ENCODE measurements at regions not wholly inside any gene's neighbourhood (a gene's known extent, or its start where the extent isn't known, plus 50 kb on each side); places are given as distances from the start of the nearest gene placed in this dataset.
A peak's percentile ranks its signal among the peaks of the same experiment; 100 is the strongest.
"Not testable (repeated sequence)": the region's sequence is repeated elsewhere in the genome, so short reads cannot be mapped to it uniquely, and the experiment has no call there.

GRCh38 chr2:182477774-182478173 is 50.9 kb upstream of the PDE1A start:
- no peak for DNase-seq

GRCh38 chr2:182481676-182482075 is 54.8 kb upstream of the PDE1A start:
- no peak for DNase-seq

DNA sequence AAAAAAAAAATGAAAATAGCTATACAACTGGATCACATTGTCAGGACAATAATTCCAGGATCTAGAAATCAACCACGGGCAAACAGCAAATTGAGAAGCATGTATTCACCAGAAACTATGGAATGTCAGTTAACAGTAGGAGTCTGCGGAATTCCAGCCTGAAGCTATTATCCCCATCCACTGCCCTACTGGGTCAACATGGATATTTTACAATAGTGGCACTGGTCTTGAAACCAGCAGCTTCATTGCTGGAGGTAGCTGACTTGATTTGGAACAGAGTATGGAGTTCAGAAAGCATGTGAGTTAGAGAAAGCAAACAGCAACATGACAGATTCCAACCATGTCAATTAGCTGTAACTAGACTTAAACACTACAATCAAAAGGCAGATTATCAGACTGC is 55.7 kb upstream of the PDE1A start:
- DNase-seq: no peak

- DNase-seq: no peak
These were observed 69.8 kb upstream of the PDE1A start for GRCh38 chr2:182496596-182496995.

DNA sequence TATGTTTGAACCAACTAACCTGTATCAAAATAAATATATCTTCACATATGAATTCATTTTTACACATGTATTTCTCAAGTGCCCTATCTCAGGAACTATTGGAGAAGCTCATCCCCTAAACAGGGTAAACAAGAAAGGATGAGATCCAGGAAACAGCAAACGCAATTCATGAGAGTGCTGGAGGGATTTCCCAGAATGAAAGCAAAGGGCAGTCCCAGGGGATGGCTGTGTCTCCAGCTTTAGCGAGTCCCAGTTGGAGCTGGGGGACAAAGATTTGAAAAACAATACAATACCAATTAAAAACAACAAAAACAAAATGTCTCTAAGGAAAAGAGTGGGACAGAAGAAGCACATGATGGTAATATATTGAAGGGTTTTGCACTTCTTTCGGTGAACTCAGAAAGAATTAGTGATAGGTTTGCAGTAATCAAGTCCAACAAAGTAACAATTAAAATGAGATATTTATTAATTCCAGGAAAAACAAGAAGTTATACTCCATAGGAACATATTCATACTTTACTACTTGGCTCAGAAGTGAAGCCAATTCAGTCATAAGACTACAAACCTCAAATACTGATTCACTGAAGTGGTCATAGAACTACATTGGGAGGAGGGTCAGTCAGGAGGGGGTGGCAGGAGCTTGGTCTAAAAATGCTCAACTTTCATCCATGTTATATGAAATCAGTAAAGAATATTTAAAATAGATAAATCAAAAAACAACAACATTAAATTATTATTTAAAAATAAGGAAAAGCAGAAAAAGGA is 73.1 kb upstream of the PDE1A start:
- no peak for DNase-seq

DNA sequence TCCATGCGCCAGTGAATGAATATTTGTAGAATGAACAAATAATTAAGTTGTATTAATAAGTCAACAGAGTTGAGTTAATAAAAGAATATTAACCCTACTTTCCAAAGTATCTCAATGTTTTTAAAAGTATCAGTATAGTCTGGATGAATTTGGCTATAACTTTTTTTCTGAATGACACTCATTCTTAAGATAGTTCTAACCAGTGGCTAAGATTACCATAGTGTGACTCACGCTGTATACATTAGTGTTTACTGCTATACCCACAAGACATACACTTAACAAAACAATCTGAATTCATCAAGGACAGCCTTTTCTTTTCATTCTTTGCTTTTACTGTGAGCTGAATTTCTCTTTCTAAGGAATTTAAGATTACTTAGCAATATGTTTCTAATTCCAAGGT is 77.0 kb upstream of the PDE1A start:
- no peak for DNase-seq

DNA sequence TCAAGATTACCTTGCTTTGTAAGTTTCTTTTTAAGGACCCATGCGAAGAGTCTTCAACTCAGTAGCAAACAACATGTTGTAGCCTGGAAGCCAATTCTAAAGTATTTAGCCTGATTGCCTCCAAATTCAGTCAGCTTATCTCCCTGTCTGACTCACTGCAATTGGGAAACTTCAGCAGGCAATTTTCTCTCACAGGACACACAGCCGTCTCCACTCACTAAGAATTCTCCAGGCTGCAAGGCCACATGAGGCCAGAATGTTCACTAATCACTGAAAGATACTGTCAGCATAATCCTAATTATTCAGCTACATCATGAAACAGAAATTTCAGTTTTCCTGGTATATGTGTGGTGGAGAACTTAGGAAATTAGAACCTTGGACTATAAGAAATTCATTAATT is 78.1 kb upstream of the PDE1A start:
- DNase-seq: no peak

GRCh38 chr2:182506606-182507005 is 79.8 kb upstream of the PDE1A start:
- DNase-seq: peak; percentile 62

DNA sequence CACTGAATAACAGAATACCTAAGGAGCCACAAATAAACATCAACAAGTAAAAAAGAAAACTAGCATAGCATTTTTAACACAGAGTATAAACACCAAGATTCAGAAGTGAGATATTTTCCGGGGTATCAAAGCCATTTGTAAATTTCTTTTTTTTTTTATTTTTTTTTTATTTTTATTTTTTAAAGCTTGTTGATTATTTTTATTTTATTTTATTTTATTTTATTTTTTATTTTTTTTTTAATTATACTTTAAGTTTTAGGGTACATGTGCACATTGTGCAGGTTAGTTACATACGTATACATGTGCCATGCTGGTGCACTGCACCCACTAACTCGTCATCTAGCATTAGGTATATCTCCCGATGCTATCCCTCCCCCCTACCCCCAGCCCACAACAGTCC is 81.7 kb upstream of the PDE1A start:
- DNase-seq: not testable (repeated sequence)

DNA sequence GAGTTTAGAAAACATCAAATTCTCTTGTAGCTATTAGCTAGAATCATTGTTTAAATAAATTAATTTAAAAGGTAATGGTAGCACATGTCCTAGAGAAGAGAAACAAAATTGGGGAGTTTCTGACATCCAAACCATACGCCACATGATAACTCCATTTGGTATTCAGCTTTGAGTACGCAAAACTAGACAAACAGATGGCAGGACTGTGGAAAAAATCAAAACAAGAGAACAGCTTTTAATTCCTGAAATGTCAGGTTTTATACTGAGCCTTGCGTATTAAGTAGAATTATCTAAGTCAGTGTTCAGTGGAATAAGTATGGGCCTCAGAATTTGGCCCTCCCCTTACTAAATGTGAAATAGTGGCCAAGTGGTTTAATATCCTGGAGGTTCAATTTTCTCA is 82.4 kb upstream of the PDE1A start:
- DNase-seq: no peak

DNA sequence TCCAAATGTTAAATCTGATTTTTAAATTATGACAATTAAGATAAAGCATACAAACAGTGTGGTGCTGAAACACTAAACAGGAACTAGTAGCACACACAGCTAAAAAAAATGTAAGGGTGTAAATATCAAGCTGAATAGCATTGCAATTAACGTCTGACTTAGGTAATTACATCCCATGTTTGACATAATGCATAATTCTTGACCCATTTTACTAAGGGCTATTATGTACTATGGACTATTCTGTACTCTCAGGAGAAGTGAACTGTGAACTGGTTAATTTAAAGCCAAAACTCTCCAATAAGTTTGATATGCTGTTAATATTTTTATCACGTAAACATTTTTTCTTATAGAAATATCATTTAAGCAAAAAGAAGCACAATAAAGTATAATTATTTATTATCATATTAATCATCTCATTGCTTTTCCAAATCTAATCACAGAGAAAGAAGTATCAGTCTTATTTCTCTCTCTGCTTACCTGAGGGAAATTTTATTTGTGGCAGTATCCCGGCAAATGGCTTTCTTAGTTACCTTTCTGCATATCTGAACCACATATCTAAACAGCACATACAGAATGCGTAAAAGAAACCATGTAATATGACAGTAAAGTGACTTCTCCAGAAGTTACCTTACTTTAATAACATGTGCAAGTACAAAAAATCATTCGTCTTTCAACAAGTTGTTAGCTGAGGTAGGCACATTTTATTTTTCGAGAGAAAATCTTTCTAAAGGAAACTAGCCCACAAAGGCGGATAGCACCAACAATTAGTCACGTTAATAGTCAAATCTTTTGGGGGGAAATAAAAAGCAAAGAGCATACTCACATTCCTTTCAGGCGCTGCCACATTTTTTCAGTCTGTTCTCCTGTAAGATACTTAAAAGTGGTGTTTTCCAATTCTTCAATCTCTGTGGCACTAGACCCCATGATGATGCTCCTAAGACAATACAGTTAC is 94.9 kb upstream of the PDE1A start:
- DNase-seq: peak; percentile 78

DNA sequence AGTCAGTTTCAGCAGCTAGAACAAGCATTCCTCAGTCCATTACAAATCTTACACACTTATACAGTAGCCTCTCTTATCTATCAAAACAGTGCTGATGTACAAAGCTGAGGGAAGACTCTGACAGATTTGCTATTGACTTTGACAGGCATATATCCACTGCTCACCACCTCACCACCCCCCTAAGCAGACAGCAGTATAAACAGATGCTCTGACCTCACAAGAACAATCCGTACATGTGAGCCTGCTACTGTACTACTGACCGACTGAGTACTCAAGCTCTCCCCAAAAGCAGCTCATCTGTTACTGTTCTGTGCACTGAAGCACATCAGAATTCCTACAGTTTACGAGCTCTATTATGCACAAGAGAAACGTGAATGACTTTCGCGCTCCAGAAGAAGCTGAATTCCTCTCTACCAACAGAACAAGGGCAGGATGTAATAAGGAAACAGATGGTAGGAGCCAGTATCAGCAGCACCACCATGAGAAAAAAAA is 95.6 kb upstream of the PDE1A start:
- peak; percentile 90 for DNase-seq

GRCh38 chr2:182522972-182523473 is 96.2 kb upstream of the PDE1A start:
- peak; percentile 90 for DNase-seq

- no peak for DNase-seq
These were observed 103.8 kb upstream of the PDE1A start for GRCh38 chr2:182530636-182531035.

- no peak for DNase-seq
These were observed 113.4 kb upstream of the PDE1A start for GRCh38 chr2:182540252-182540651.

GRCh38 chr2:182541268-182541667 is 114.4 kb upstream of the PDE1A start:
- DNase-seq: no peak

DNA sequence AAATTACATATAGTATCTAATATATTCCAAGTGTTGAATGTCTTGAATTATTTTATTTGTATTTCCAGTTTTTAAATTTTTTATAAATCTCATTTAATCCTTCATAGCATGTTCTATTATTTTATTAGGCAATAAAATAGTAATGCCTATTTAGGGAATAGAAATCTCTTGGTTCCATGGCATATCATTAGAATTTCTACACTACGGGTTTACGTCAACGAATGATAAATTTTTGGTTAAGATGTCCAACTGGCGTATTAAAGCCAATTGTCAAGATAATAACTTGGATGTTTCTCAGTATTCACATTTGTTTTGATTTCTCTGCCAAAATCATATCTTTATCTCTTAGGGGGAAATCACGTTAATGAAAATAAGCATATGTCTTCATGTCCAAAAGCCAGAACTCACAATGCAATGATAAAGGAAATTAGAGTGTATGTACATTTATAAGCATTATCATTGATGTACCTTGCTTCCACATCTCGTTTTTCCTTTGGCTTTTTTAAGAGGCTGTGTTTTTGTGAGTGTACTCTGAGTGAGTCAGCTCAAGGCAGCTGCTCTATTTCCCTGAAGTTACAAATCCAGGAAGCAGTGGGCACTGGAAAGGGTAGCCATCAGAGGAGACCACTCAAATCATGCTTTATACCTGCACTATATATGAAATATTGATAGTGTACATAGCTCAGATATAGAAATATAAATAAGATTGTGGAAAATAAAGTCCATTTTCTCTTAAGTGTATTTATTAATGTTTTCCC is 115.8 kb upstream of the PDE1A start:
- no peak for DNase-seq

DNA sequence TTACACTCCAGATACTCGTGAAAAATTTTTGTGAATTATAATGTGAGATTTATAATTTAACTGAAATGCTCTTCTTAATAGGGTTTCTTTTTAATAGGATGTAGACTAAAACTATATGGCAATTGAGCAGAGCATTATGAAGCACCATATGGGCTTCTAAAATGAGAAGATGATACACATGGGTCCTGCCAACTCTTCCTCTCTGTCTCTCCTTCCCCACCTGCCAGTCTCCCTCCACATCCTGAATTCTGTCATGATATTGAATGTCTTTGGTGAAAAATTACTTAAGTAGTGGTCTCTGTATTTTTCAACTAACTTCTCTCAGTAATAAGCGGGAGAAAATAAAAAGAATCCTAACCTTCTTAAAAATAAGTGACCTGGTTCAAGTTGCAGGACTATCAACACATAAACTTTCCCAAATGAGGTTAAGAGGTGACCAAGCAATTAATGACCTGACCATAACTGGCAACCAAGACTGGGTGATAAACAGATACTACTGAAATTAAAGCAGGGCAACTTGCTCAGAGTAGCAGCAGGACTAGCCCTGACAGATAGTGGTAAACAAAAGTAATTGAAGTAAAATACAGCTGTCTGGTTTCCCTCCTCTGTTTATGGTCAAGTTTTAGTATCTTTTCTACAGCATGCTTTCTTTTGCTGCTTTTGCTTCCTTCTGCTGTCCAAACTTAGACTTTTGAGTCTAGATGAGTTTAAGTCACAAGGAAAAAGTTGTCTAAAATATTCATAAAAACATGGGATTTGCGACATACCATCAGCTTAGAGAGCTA is 117.1 kb upstream of the PDE1A start:
- DNase-seq: no peak

DNA sequence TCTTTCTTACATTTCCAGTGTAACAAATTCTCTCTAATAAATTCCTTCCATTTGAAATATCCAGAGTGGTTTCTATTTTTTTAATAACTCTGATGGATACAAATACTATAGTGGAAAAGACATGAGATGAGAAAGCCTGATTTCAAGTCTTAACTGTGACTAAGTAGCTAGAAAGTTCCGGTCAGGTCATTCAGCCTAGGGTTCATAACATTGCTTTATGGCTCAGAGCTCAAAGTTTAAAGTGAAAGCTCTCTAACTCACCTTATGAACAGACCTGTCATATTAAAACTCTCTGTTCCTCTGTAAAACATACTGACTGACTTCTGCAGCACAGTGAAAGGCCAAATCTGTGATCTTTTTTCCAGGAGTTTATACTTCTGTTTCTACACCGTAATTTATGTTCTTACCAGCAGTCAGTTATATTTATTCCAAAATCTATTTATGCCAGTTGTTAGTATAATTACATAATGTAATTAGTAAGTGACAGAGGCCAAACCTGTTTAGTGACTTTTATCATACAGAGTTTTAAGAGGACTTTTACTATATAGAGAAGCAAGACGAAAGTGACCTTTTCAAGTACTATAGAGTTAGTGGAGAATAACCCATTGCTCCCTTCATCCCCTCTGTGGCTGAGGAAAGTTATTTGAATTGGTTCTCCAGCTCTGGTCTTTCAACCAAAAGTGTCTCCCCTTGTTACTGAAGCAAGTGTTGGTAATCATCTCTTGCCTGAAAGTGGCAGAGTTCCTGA is 118.8 kb upstream of the PDE1A start:
- DNase-seq: no peak

DNA sequence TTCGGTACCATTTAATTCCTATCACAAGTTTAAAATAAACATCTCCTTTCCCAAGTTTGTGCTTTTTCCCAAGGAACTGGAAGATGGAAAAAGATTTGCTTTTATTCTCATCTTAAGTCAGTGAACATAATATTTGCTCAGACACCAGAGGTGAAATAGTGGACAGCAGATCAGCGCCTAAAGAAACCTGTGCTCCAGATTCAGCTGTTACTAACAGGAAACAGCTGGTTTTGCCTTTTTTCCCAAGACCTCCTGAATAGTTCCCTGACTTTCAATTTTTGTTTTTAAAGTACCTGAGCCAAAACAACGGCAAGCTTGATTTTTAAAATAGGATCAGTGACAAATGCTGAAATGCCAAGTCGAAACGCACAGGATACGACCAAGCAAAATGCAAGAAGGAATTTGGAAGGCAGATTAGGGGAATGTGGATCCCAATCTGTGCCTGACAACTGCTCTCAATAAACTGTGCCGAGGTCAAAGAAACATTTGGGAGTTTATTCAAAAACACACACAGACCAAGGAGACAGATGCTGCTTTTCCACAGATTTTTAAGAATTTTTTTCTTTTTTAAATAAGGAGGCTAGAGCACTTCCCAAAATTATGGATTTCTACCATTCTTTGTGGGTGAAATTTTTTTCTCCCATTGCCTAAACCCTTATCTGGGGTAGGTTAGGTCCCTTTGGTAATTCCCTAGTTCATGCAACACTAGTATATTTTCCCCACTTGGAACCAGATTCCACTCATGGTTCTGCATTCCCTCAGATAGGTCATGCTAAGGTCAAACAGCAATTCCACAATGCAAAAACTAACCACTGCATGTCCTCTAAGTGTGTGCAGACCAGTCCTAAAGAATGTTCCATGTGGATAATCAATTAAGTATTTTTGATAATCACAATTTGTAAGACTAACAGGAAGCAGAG is 121.5 kb upstream of the PDE1A start:
- DNase-seq: no peak
